Parathyroid adenoma (tissue), 2 donors: ENCODE measurements at regions not wholly inside any gene's neighbourhood (a gene's known extent, or its start where the extent isn't known, plus 50 kb on each side); places are given as distances from the start of the nearest gene placed in this dataset.

Experiments
- H2AFZ ChIP-seq: fragments of 300-600 bp; sonication (generic); one replicate; pipeline ENCODE4 v1.7.0; 2017; ENCODE audit warnings: antibody characterized with exemption, mild to moderate bottlenecking
- H3K27ac ChIP-seq: fragments of 300-600 bp; sonication (generic); one replicate; pipeline ENCODE4 v1.7.0; 2017
- H3K27me3 ChIP-seq: fragments of 300-600 bp; sonication (generic); one replicate; pipeline ENCODE4 v1.7.0; 2017; ENCODE audit warnings: low read length; ENCODE audit not compliant: control insufficient read depth, insufficient read depth
- H3K36me3 ChIP-seq: fragments of 300-600 bp; sonication (generic); one replicate; pipeline ENCODE4 v1.7.0; 2017; ENCODE audit warnings: low read length; ENCODE audit not compliant: control insufficient read depth, insufficient read depth
- H3K4me1 ChIP-seq: fragments of 300-600 bp; sonication (generic); one replicate; pipeline ENCODE4 v1.7.0; 2017; ENCODE audit warnings: control low read depth
- H3K4me2 ChIP-seq: fragments of 300-600 bp; sonication (generic); one replicate; pipeline ENCODE4 v1.7.0; 2017; ENCODE audit warnings: low read length
- H3K4me3 ChIP-seq: fragments of 300-600 bp; sonication (generic); one replicate; pipeline ENCODE4 v1.7.0; 2017; ENCODE audit warnings: low read depth, low read length
- H3K79me2 ChIP-seq: fragments of 300-600 bp; sonication (generic); one replicate; pipeline ENCODE4 v1.7.0; 2017; ENCODE audit warnings: control low read depth
- H3K9ac ChIP-seq: fragments of 300-600 bp; sonication (generic); one replicate; pipeline ENCODE4 v1.7.0; 2017; ENCODE audit warnings: mild to moderate bottlenecking
- H3K9me3 ChIP-seq: fragments of 300-600 bp; sonication (generic); one replicate; pipeline ENCODE4 v1.7.0; 2017; ENCODE audit warnings: low read length; ENCODE audit not compliant: control insufficient read depth
- CTCF ChIP-seq: fragments of 300-600 bp; sonication (generic); IDR thresholded peaks from one replicate; pipeline ENCODE4 v1.7.0; 2017; ENCODE audit warnings: antibody characterized with exemption, mild to moderate bottlenecking
- donor health status: primary hyperparathyroidism.

GRCh38 chr2:61670591-61671501 lies 132.7 kb upstream of the XPO1 start:
- Histone ChIP-seq H3K27me3 (no peaks in the 10 kb centered on the region), H2AFZ (peak overlapping the region; percentile 87), H3K36me3 (no peaks in the 10 kb centered on the region), H3K9ac (no peak overlapping the region), H3K4me3 (peak overlapping the region; percentile 37), H3K4me1 (peaks cover 18% of the 10 kb centered on the region), H3K27ac (peak overlapping the region; percentile 84), H3K79me2 (no peaks in the 10 kb centered on the region), H3K4me2 (peak overlapping the region; percentile 44), H3K9me3 (no peaks in the 10 kb centered on the region)
- TF ChIP-seq CTCF = no peak

GRCh38 chr2:61664190-61664589 lies 126.0 kb upstream of the XPO1 start:
- Histone ChIP-seq H3K4me3 (no peak overlapping the region), H3K9me3 (no peaks in the 10 kb centered on the region), H3K79me2 (no peaks in the 10 kb centered on the region), H2AFZ (no peak overlapping the region), H3K27ac (no peak overlapping the region), H3K4me1 (no peaks in the 10 kb centered on the region), H3K36me3 (no peaks in the 10 kb centered on the region), H3K4me2 (no peak overlapping the region), H3K27me3 (no peaks in the 10 kb centered on the region), H3K9ac (no peak overlapping the region)
- no peak for TF ChIP-seq CTCF

- TF ChIP-seq CTCF = no peak
- H3K9me3 ChIP-seq = no peaks in the 10 kb centered on the region
- no peaks in the 10 kb centered on the region for H3K4me1 ChIP-seq
- H3K36me3 ChIP-seq = no peaks in the 10 kb centered on the region
- no peaks in the 10 kb centered on the region for H3K27me3 ChIP-seq
- no peaks in the 10 kb centered on the region for H3K79me2 ChIP-seq
- no peak overlapping the region for H3K4me2 ChIP-seq
- no peak overlapping the region for H3K9ac ChIP-seq
- no peak overlapping the region for H3K27ac ChIP-seq
- H3K4me3 ChIP-seq = no peak overlapping the region
- no peak overlapping the region for H2AFZ ChIP-seq
Measured at GRCh38 chr2:61662990-61663389, 124.8 kb upstream of the XPO1 start.

- no peak for TF ChIP-seq CTCF
- no peaks in the 10 kb centered on the region for H3K36me3 ChIP-seq
- H3K9ac ChIP-seq = no peak overlapping the region
- H3K4me3 ChIP-seq = no peak overlapping the region
- no peak overlapping the region for H3K4me2 ChIP-seq
- H3K4me1 ChIP-seq = no peaks in the 10 kb centered on the region
- H3K9me3 ChIP-seq = no peaks in the 10 kb centered on the region
- H3K79me2 ChIP-seq = no peaks in the 10 kb centered on the region
- H2AFZ ChIP-seq = no peak overlapping the region
- no peak overlapping the region for H3K27ac ChIP-seq
- H3K27me3 ChIP-seq = no peaks in the 10 kb centered on the region
Measured at GRCh38 chr2:61660511-61661388, 122.6 kb upstream of the XPO1 start.
